ENCODE measurements at regions not wholly inside any gene's neighbourhood (a gene's known extent, or its start where the extent isn't known, plus 50 kb on each side); places are given as distances from the start of the nearest gene placed in this dataset.
"Not testable (repeated sequence)": the region's sequence is repeated elsewhere in the genome, so short reads cannot be mapped to it uniquely, and the experiment has no call there.

DNA sequence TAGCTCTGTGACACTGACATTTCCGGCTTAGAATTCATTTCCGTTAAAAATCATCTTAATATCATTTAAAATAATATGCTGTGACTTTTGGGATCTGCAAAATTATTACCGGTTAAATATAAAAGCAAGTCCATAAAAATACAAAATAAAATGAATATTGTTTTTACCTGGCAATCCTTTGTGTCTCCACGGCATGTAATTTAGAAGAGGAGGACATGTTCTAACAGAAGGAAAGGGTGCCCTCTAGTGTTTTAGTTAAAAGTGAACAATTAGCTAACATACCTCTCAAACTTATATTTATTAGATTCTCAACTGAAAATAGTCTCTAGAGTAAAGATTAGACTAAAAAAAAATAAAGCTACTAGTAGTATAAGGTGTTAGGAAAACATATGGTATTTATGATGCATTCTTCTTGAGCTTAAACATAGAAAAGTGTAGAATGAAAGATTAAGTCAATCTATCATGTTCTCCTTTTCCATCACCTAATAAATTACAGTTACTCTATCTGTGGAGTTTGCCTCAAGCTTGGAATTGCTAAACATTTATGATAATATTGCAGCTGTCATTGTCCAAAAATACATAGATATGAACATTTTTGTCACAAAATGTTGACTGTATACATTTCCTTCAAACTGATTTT lies 676.7 kb upstream of the SPRY2 start:
- peak; percentile 67 for DNase-seq (ENCODE audit: low read depth)
- TF ChIP-seq, protein P1, sequence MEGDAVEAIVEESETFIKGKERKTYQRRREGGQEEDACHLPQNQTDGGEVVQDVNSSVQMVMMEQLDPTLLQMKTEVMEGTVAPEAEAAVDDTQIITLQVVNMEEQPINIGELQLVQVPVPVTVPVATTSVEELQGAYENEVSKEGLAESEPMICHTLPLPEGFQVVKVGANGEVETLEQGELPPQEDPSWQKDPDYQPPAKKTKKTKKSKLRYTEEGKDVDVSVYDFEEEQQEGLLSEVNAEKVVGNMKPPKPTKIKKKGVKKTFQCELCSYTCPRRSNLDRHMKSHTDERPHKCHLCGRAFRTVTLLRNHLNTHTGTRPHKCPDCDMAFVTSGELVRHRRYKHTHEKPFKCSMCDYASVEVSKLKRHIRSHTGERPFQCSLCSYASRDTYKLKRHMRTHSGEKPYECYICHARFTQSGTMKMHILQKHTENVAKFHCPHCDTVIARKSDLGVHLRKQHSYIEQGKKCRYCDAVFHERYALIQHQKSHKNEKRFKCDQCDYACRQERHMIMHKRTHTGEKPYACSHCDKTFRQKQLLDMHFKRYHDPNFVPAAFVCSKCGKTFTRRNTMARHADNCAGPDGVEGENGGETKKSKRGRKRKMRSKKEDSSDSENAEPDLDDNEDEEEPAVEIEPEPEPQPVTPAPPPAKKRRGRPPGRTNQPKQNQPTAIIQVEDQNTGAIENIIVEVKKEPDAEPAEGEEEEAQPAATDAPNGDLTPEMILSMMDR (conservative IDR thresholded peaks at IDR 0.05; ENCODE audit: control insufficient read depth, insufficient read depth, low read depth, low read length), result peak; percentile 58
- H3K4me3 ChIP-seq (ENCODE audit: control insufficient read depth, low read depth, low read length), result no peak overlapping the region

DNA sequence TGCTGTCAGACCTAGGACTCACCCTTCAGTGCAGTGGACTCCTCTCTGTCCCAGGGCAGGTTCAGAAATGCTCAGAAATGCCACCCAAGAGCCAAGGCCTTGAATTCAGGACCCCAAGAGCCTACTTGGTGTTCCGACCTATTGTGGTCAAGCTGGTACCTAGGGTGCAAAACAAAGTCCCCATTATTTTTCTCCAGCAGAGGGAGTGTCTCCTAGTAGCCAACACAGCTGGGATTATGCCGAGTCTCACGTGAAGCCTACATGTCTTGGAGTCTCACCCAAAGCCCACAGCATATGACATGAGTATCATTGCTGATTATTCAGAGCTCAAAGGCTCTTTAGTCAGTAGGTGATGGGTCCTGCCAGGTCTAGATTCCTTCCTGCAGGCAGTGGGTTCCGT lies 671.1 kb upstream of the SPRY2 start:
- H3K4me3 ChIP-seq (ENCODE audit: control insufficient read depth, low read depth, low read length), result no peak overlapping the region
- TF ChIP-seq, protein P1 (conservative IDR thresholded peaks at IDR 0.05; ENCODE audit: control insufficient read depth, insufficient read depth, low read depth, low read length), result no peak
- DNase-seq (ENCODE audit: low read depth), result no peak

GRCh38 chr13:81001828-81002385 lies 661.0 kb upstream of the SPRY2 start:
- TF ChIP-seq, protein P1 (conservative IDR thresholded peaks at IDR 0.05; ENCODE audit: control insufficient read depth, insufficient read depth, low read depth, low read length), result no peak
- DNase-seq (ENCODE audit: low read depth), result no peak
- H3K4me3 ChIP-seq (ENCODE audit: control insufficient read depth, low read depth, low read length), result no peak overlapping the region

- not testable (repeated sequence) for DNase-seq (ENCODE audit: low read depth); H3K4me3 ChIP-seq (ENCODE audit: control insufficient read depth, low read depth, low read length)
Observed at GRCh38 chr13:80998603-80999002, 657.7 kb upstream of the SPRY2 start.

DNA sequence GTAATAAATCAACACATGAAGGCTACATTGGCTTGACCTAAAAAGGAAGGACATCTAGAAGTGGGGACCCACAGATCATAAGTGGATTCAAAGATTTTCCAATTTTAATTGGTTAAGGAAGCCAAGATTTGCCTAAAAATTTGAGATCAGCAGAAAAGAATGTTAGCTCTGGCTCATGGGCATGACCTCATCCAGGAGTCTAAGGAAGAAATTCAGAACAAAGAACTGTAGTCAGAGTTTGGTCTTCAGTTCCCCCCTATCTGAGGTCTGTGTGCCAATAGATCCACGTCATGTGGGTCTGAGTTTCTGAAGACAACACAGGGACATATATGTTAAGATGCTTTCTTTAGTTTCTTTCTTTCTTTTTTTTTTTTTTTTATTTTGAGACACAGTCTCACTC lies 648.8 kb upstream of the SPRY2 start:
- no peak overlapping the region for H3K4me3 ChIP-seq (ENCODE audit: control insufficient read depth, low read depth, low read length)
- TF ChIP-seq, protein P1 (conservative IDR thresholded peaks at IDR 0.05; ENCODE audit: control insufficient read depth, insufficient read depth, low read depth, low read length), result no peak
- no peak for DNase-seq (ENCODE audit: low read depth)

GRCh38 chr13:80989241-80989640 lies 648.3 kb upstream of the SPRY2 start:
- no peak overlapping the region for H3K4me3 ChIP-seq (ENCODE audit: control insufficient read depth, low read depth, low read length)
- peak; percentile 56 for DNase-seq (ENCODE audit: low read depth)
- TF ChIP-seq, protein P1 (conservative IDR thresholded peaks at IDR 0.05; ENCODE audit: control insufficient read depth, insufficient read depth, low read depth, low read length), result no peak

GRCh38 chr13:80988391-80989151 lies 647.6 kb upstream of the SPRY2 start:
- H3K4me3 ChIP-seq (ENCODE audit: control insufficient read depth, low read depth, low read length), result no peak overlapping the region
- TF ChIP-seq, protein P1 (conservative IDR thresholded peaks at IDR 0.05; ENCODE audit: control insufficient read depth, insufficient read depth, low read depth, low read length), result no peak

More at GRCh38 chr13:80988391-80989151, 647.6 kb upstream of the SPRY2 start:
- no peak for DNase-seq (ENCODE audit: low read depth)

Data from fibroblast of mammary gland (primary cell).